ENCODE measurements at regions not wholly inside any gene's neighbourhood (a gene's known extent, or its start where the extent isn't known, plus 50 kb on each side); places are given as distances from the start of the nearest gene placed in this dataset.

GRCh38 chr12:18810537-18811253, 72.8 kb downstream of the CAPZA3 start:
- no peak for TF ChIP-seq BHLHE40 (IDR thresholded peaks at IDR 0.05; ENCODE audit: borderline replicate concordance in 1 of 2, low read depth in 2 of 2, low read length in 1 of 2)
- TF ChIP-seq POLR2AphosphoS5 (IDR thresholded peaks at IDR 0.05; ENCODE audit: low read length): no peak
- no peak for TF ChIP-seq CTCF (IDR thresholded peaks at IDR 0.05 in 2 of 3, conservative IDR thresholded peaks at IDR 0.05 in 1 of 3; ENCODE audit: control insufficient read depth in 2 of 3, extremely low read depth in 1 of 3, insufficient read depth in 1 of 3, low read depth in 3 of 3, low read length in 3 of 3)
- no peak for TF ChIP-seq ZSCAN29 (IDR thresholded peaks at IDR 0.05)
- TF ChIP-seq GABPA (IDR thresholded peaks at IDR 0.05; ENCODE audit: low read depth): no peak
- no peak for TF ChIP-seq POLR2A (IDR thresholded peaks at IDR 0.05; ENCODE audit: low read depth, low read length)
- no peak for TF ChIP-seq ZBTB33 (IDR thresholded peaks at IDR 0.05)
- no peak for TF ChIP-seq YY1 (IDR thresholded peaks at IDR 0.05; ENCODE audit: low read depth, low read length)
- TF ChIP-seq EP300 (IDR thresholded peaks at IDR 0.05; ENCODE audit: borderline replicate concordance in 1 of 2, control insufficient read depth in 1 of 2, low read depth in 2 of 2, low read length in 2 of 2): no peak
- no peak for TF ChIP-seq SPI1 (IDR thresholded peaks at IDR 0.05; ENCODE audit: borderline replicate concordance, insufficient read depth, low read depth, low read length)
- no peak for TF ChIP-seq EZH2 (IDR thresholded peaks at IDR 0.05; ENCODE audit: borderline replicate concordance, control insufficient read depth, low read depth, low read length)

Data from GM12878 (cell line).